ENCODE measurements at regions not wholly inside any gene's neighbourhood (a gene's known extent, or its start where the extent isn't known, plus 50 kb on each side); places are given as distances from the start of the nearest gene placed in this dataset.

- no peak for TF ChIP-seq CTCF (IDR thresholded peaks at IDR 0.05; ENCODE audit: control extremely low read depth, extremely low read depth, low read depth, missing control alignments)
- no peak for DNase-seq (ENCODE audit: extremely low spot score)
- ChIA-PET CTCF (no interaction called here), POLR2A (no interaction called here)
These were observed 386.3 kb upstream of the MYT1L start for GRCh38 chr2:2717406-2717805.

GRCh38 chr2:2716771-2717170 is 385.7 kb upstream of the MYT1L start:
- CTCF ChIA-PET, result no interaction called here
- TF ChIP-seq CTCF (IDR thresholded peaks at IDR 0.05; ENCODE audit: control extremely low read depth, extremely low read depth, low read depth, missing control alignments), result no peak
- no peak for DNase-seq (ENCODE audit: extremely low spot score)
- POLR2A ChIA-PET, result no interaction called here

GRCh38 chr2:2715036-2715818 is 384.2 kb upstream of the MYT1L start:
- no peak for DNase-seq (ENCODE audit: extremely low spot score)
- TF ChIP-seq CTCF (IDR thresholded peaks at IDR 0.05; ENCODE audit: control extremely low read depth, extremely low read depth, low read depth, missing control alignments), result no peak
- ChIA-PET POLR2A (no interaction called here), CTCF (interaction anchor here (1.4 kb wide), 1 partner anchor 15 kb away, joined by 3 read pairs; no protein-coding TSS in a partner anchor)

GRCh38 chr2:2714408-2714807 is 383.3 kb upstream of the MYT1L start:
- ChIA-PET POLR2A (no interaction called here), CTCF (no interaction called here)
- DNase-seq (ENCODE audit: extremely low spot score), result no peak
- TF ChIP-seq CTCF (IDR thresholded peaks at IDR 0.05; ENCODE audit: control extremely low read depth, extremely low read depth, low read depth, missing control alignments), result no peak

- POLR2A ChIA-PET, result no interaction called here
- CTCF ChIA-PET, result no interaction called here
- TF ChIP-seq CTCF (IDR thresholded peaks at IDR 0.05; ENCODE audit: control extremely low read depth, extremely low read depth, low read depth, missing control alignments), result no peak
- no peak for DNase-seq (ENCODE audit: extremely low spot score)
These were observed 378.3 kb upstream of the MYT1L start for GRCh38 chr2:2709431-2709770.

GRCh38 chr2:2708575-2709430 is 377.7 kb upstream of the MYT1L start:
- DNase-seq (ENCODE audit: extremely low spot score), result no peak
- ChIA-PET POLR2A (no interaction called here), CTCF (no interaction called here)
- no peak for TF ChIP-seq CTCF (IDR thresholded peaks at IDR 0.05; ENCODE audit: control extremely low read depth, extremely low read depth, low read depth, missing control alignments)
